SU-DHL-6 (cell line): ENCODE measurements at regions not wholly inside any gene's neighbourhood (a gene's known extent, or its start where the extent isn't known, plus 50 kb on each side); places are given as distances from the start of the nearest gene placed in this dataset.

Experiments
- H2AFZ ChIP-seq: fragments of 200-600 bp; sonication (generic); 2 replicates; pipeline ENCODE4 v1.6.1; 2014; ENCODE audit warnings: low read depth, mild to moderate bottlenecking, moderate library complexity, mixed read lengths, antibody characterized with exemption, low read length; ENCODE audit not compliant: severe bottlenecking
- H3F3A ChIP-seq: fragments of 200-600 bp; shearing (Covaris generic); 2 replicates; pipeline ENCODE4 v1.6.0; 2016; ENCODE audit warnings: antibody characterized with exemption, mild to moderate bottlenecking; ENCODE audit not compliant: insufficient read depth
- H3K27ac ChIP-seq: fragments of 200-600 bp; sonication (generic); 2 replicates; pipeline ENCODE4 v1.5.1; 2016; ENCODE audit warnings: low read depth, mild to moderate bottlenecking, low read length, moderate library complexity, mixed read lengths
- H3K27me3 ChIP-seq: fragments of 200-600 bp; sonication (generic), shearing (Covaris generic); 2 replicates; pipeline ENCODE4 v1.6.0; 2014; ENCODE audit warnings: mild to moderate bottlenecking, low read length
- H3K36me3 ChIP-seq: fragments of 200-600 bp; sonication (generic); 2 replicates; pipeline ENCODE4 v1.6.1; 2014; ENCODE audit warnings: mild to moderate bottlenecking, low read length, mixed read lengths
- H3K4me2 ChIP-seq: fragments of 300-600, 200-600 bp; shearing (Covaris generic), sonication (generic); 2 replicates; pipeline ENCODE4 v1.6.0; 2014; ENCODE audit warnings: low read length, low read depth, mild to moderate bottlenecking; ENCODE audit not compliant: poor library complexity, severe bottlenecking
- H3K4me3 ChIP-seq: fragments of 200-600 bp; sonication (generic); 2 replicates; pipeline ENCODE4 v1.5.1; 2014; ENCODE audit warnings: antibody characterized with exemption, low read length, mild to moderate bottlenecking, mixed read lengths; ENCODE audit not compliant: insufficient read depth, poor library complexity, severe bottlenecking
- H3K79me2 ChIP-seq: fragments of 200-600 bp; sonication (generic); 2 replicates; pipeline ENCODE4 v1.6.1; 2014; ENCODE audit warnings: mild to moderate bottlenecking, low read length, moderate library complexity; ENCODE audit not compliant: insufficient read depth
- H3K9ac ChIP-seq: fragments of 200-600 bp; sonication (generic); 2 replicates; pipeline ENCODE4 v1.7.0; 2014; ENCODE audit warnings: mild to moderate bottlenecking, low read length
- H3K9me2 ChIP-seq: fragments of 200-600 bp; sonication (generic); replicated peaks from 2 replicates; pipeline ENCODE4 v1.6.1; 2014; ENCODE audit warnings: low read length; ENCODE audit not compliant: insufficient read depth
- H3K9me3 ChIP-seq: fragments of 200-600 bp; sonication (generic); 2 replicates; pipeline ENCODE4 v1.6.1; 2014; ENCODE audit warnings: low read length, mixed read lengths; ENCODE audit not compliant: insufficient read depth
- H4K20me1 ChIP-seq: fragments of 200-600 bp; sonication (generic); 2 replicates; pipeline ENCODE4 v1.6.1; 2014; ENCODE audit warnings: low read depth, mild to moderate bottlenecking, antibody characterized with exemption, low read length, moderate library complexity, mixed read lengths
- CTCF ChIP-seq: fragments of 200-600 bp; sonication (generic); IDR thresholded peaks from one replicate; pipeline ENCODE4 v1.5.1; 2017; ENCODE audit warnings: antibody characterized with exemption, mild to moderate bottlenecking, low read length, moderate library complexity; ENCODE audit not compliant: insufficient read depth, poor library complexity, severe bottlenecking
- EZH2phosphoT487 ChIP-seq: fragments of 200-600 bp; sonication (generic), shearing (Covaris generic); conservative IDR thresholded peaks from 2 replicates; pipeline ENCODE4 v1.6.1; 2018; ENCODE audit warnings: mild to moderate bottlenecking, antibody characterized with exemption, low read length, moderate library complexity, mixed read lengths

GRCh38 chr6:108744244-108744972 lies 103.8 kb upstream of the ARMC2 start:
- TF ChIP-seq CTCF (no peak), EZH2phosphoT487 (no peak)
- H3K9me2 ChIP-seq, result no peaks in the 10 kb centered on the region
- no peak overlapping the region for H3K4me3 ChIP-seq
- no peak overlapping the region for H3K27ac ChIP-seq
- H3K79me2 ChIP-seq, result no peaks in the 10 kb centered on the region
- no peaks in the 10 kb centered on the region for H3K27me3 ChIP-seq
- no peaks in the 10 kb centered on the region for H3K9me3 ChIP-seq
- no peak overlapping the region for H3K9ac ChIP-seq
- H4K20me1 ChIP-seq, result no peaks in the 10 kb centered on the region
- H3F3A ChIP-seq, result no peaks in the 10 kb centered on the region
- no peaks in the 10 kb centered on the region for H3K36me3 ChIP-seq
- H2AFZ ChIP-seq, result no peak overlapping the region
- H3K4me2 ChIP-seq, result no peak overlapping the region

GRCh38 chr6:108744996-108745395 lies 103.2 kb upstream of the ARMC2 start:
- Histone ChIP-seq H3K9me3 (no peaks in the 10 kb centered on the region), H3K27me3 (no peaks in the 10 kb centered on the region), H4K20me1 (no peaks in the 10 kb centered on the region), H2AFZ (no peak overlapping the region), H3K9ac (no peak overlapping the region), H3K36me3 (no peaks in the 10 kb centered on the region), H3K4me3 (no peak overlapping the region), H3K4me2 (no peak overlapping the region), H3K9me2 (no peaks in the 10 kb centered on the region), H3F3A (no peaks in the 10 kb centered on the region), H3K27ac (no peak overlapping the region), H3K79me2 (no peaks in the 10 kb centered on the region)
- TF ChIP-seq CTCF (no peak), EZH2phosphoT487 (no peak)

- Histone ChIP-seq H3K27me3 (no peaks in the 10 kb centered on the region), H3K9me3 (no peaks in the 10 kb centered on the region), H3K36me3 (no peaks in the 10 kb centered on the region), H3K9me2 (no peaks in the 10 kb centered on the region), H3F3A (no peaks in the 10 kb centered on the region), H3K4me3 (no peak overlapping the region), H3K79me2 (no peaks in the 10 kb centered on the region), H3K4me2 (no peak overlapping the region), H3K9ac (no peak overlapping the region), H4K20me1 (no peaks in the 10 kb centered on the region), H3K27ac (no peak overlapping the region), H2AFZ (no peak overlapping the region)
- TF ChIP-seq CTCF, result no peak
- no peak for TF ChIP-seq EZH2phosphoT487
These were observed 102.4 kb upstream of the ARMC2 start for GRCh38 chr6:108745664-108746336.
